ENCODE measurements at regions not wholly inside any gene's neighbourhood (a gene's known extent, or its start where the extent isn't known, plus 50 kb on each side); places are given as distances from the start of the nearest gene placed in this dataset.

- no peak overlapping the region for H3K27ac ChIP-seq
- no peak overlapping the region for H3K4me3 ChIP-seq
- no peak for TF ChIP-seq CTCF (IDR thresholded peaks at IDR 0.05)
- DNase-seq (ENCODE audit: low spot score): peak; percentile 55
Observed at GRCh38 chr2:128395196-128395595, 76.5 kb upstream of the HS6ST1 start.

GRCh38 chr2:128395640-128396499 lies 77.2 kb upstream of the HS6ST1 start:
- peak; percentile 59 for DNase-seq (ENCODE audit: low spot score)
- Histone ChIP-seq H3K4me3 (no peak overlapping the region), H3K27ac (no peak overlapping the region)
- no peak for TF ChIP-seq CTCF (IDR thresholded peaks at IDR 0.05)

- peak; percentile 68 for DNase-seq (ENCODE audit: low spot score)
- no peak for TF ChIP-seq CTCF (IDR thresholded peaks at IDR 0.05)
- Histone ChIP-seq H3K4me3 (no peak overlapping the region), H3K27ac (no peak overlapping the region)
Observed at GRCh38 chr2:128396500-128396891, 77.8 kb upstream of the HS6ST1 start.

- Histone ChIP-seq H3K4me3 (no peak overlapping the region), H3K27ac (no peak overlapping the region)
- no peak for DNase-seq (ENCODE audit: low spot score)
- TF ChIP-seq CTCF (IDR thresholded peaks at IDR 0.05): no peak
Observed at GRCh38 chr2:128396946-128397345, 78.3 kb upstream of the HS6ST1 start.

GRCh38 chr2:128399256-128399655 lies 80.6 kb upstream of the HS6ST1 start:
- H3K27ac ChIP-seq: no peak overlapping the region
- DNase-seq (ENCODE audit: low spot score): no peak
- no peak for TF ChIP-seq CTCF (IDR thresholded peaks at IDR 0.05)
- H3K4me3 ChIP-seq: no peak overlapping the region

- TF ChIP-seq CTCF (IDR thresholded peaks at IDR 0.05): no peak
- Histone ChIP-seq H3K4me3 (no peak overlapping the region), H3K27ac (no peak overlapping the region)
- no peak for DNase-seq (ENCODE audit: low spot score)
Observed at GRCh38 chr2:128399690-128400291, 81.1 kb upstream of the HS6ST1 start.

- TF ChIP-seq CTCF (IDR thresholded peaks at IDR 0.05): no peak
- peak; percentile 28 for DNase-seq (ENCODE audit: low spot score)
- H3K27ac ChIP-seq: no peak overlapping the region
- H3K4me3 ChIP-seq: no peak overlapping the region
Observed at GRCh38 chr2:128401680-128402079, 83.0 kb upstream of the HS6ST1 start.

Measured in coronary artery (tissue), 2 donors.